AG09319 (cell line): ENCODE measurements at regions not wholly inside any gene's neighbourhood (a gene's known extent, or its start where the extent isn't known, plus 50 kb on each side); places are given as distances from the start of the nearest gene placed in this dataset.
"Not testable (repeated sequence)": the region's sequence is repeated elsewhere in the genome, so short reads cannot be mapped to it uniquely, and the experiment has no call there.

Source experiments
- DNase-seq: peaks from one replicate; pipeline ENCODE4 v3.0.0-alpha.2; 2010; ENCODE audit warnings: low read depth; ENCODE audit errors: extremely low read depth
- TF ChIP-seq, protein P1 (sequence below): IDR thresholded peaks from 2 replicates; pipeline ENCODE4 v1.5.1; 2011; ENCODE audit warnings: low read depth, mild to moderate bottlenecking, inconsistent platforms, low read length, moderate library complexity

DNA sequence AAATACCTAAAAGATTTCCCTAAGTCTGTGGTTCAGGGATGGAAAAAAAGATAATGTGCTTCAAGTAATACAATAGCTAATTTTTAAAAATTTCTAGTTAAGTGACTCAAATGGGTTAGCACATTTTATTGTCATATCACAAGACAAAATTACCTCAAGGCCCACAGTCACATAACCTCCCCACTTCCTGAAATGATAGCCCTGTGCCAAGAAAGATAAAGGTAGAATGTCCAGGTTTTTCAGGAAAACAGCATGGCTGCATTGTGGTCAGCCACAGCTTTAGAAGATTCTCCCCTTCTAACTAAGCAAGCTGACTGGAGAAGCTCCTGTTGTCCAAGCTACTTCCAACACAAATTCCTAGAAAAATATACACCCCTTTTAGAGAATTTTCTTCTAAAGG, 127.1 kb upstream of the SLC35G4 start:
- TF ChIP-seq, protein P1, sequence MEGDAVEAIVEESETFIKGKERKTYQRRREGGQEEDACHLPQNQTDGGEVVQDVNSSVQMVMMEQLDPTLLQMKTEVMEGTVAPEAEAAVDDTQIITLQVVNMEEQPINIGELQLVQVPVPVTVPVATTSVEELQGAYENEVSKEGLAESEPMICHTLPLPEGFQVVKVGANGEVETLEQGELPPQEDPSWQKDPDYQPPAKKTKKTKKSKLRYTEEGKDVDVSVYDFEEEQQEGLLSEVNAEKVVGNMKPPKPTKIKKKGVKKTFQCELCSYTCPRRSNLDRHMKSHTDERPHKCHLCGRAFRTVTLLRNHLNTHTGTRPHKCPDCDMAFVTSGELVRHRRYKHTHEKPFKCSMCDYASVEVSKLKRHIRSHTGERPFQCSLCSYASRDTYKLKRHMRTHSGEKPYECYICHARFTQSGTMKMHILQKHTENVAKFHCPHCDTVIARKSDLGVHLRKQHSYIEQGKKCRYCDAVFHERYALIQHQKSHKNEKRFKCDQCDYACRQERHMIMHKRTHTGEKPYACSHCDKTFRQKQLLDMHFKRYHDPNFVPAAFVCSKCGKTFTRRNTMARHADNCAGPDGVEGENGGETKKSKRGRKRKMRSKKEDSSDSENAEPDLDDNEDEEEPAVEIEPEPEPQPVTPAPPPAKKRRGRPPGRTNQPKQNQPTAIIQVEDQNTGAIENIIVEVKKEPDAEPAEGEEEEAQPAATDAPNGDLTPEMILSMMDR = no peak
- no peak for DNase-seq

DNA sequence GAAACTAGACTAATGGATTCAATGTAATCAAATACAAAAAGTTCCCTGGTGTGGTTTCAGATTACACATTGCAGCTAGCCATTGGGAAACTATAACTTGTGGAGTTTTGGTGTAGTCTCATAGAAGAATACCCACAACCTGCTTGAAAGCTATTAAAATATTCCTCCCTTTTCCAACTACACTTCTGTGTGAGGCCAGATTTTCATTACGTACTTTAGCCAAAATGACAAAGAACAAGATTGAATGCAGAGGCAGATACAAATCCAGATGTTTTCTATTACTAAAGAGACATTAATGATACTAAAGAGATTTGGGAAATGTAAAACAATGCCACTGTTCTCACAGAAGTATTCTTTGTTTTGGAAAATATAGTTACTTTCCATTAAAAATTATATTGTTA, 128.7 kb upstream of the SLC35G4 start:
- TF ChIP-seq, protein P1 = no peak
- no peak for DNase-seq

DNA sequence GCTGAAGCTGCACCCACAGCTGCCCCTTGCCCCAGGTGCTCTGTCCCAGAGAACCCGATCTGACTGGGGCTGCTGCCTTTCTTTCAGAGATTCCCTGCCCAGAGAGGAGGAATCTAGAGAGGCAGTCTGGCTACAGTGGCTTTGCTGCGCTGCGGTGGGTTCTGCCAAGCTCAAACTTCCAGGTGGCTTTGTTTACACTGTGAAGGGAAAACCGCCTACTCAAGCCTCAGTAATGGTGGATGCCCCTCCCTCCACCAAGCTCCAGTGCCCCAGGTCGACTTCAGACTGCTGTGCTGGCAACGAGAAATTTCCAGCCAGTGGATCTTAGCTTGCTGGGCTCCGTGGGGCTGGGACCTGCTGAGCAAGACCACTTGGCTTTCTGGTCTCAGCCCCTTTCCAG, 130.4 kb upstream of the SLC35G4 start:
- DNase-seq = not testable (repeated sequence)

DNA sequence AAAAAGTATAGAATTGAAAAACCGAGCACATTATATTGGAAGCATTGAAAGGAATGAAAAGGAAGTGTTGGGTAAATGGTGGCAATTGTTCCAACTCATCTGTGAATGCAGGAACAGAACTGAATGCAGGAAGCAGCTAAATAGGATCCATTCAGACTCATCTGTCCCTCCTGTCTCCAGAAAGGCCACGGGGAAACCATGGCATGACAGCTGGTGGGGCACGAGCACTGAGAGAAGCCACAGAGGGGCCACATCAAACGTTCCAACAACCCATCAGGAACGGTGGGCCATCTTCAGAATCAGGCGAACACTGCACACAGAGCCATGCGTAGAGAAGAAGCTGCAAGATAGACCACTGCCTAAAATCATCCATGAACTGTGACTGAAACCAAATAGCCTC, 138.5 kb upstream of the SLC35G4 start:
- TF ChIP-seq, protein P1 = no peak
- no peak for DNase-seq

DNA sequence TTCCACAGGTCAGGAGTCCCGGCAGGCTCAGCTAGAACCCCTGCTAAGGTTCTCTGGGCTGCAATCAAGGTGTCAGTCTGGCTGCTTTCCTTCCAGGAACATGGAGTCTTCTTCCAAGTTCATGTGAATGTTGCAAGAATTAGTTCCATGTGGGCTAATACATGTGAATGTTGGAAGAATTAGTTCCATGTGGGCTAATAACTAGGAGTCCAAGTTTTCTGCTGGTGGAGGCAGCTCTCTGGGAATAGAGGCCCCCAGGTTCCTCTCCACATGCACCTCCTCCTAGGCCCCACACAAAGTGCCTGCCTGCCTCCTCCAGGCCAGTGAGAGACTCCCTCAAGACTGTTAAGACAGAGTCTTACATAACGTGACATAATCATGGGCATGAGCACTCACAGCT, 140.8 kb upstream of the SLC35G4 start:
- no peak for DNase-seq
- TF ChIP-seq, protein P1 = no peak

DNA sequence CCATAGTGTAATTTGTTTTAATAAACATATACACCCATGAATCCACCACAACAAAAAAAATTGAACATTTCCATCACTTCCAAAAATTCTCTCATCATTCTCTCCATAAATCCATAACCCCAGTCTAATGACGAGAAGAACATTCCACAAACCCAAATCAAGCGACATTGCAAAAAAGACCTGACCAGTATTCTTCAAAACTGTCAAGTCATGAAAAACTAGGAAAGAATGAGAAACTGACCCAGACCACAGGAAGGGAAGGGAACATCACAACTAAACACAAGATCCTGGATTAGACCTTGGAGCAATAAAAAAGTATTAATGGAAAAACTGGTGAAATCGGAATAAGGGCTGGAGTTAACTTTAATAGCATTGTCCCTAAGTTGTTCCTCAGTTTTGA, 141.3 kb upstream of the SLC35G4 start:
- TF ChIP-seq, protein P1 = no peak
- DNase-seq = no peak

DNA sequence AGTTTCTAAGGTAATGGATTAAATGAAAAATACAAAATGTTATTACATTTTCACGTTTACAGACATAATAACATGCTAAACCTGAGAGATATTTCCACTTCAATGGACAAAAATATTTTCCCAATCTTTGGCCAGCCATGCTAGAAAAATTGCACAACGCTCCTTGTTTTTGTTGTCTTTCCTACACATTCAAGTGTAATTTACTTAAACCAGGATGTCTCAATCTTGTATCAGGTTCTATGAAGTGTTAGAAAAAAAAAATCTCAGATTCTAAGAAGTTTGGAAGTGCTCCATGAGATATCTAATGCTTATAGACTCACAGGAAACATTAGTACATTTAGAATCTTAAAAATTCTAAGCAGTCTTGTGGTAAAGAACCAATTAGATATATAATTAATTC, 141.8 kb upstream of the SLC35G4 start:
- TF ChIP-seq, protein P1 = no peak
- no peak for DNase-seq

DNA sequence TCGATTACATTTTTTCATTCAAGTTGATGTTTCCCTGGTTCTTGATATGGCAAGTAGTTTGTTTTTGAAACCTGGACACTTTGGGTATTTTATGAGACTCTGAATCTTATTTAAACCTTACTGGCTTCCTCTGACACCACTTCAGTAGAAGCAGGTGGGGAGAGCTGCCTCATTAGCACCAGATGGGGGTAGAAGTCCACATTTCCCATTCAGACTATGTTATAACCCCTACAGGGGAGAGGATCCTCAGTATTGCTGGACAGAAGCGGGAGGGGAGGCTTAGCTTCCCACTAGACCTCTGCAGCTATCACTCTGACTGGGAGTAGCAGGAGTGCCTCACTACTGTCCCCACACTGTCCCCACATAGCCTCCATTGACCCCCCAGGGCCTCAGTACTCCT, 145.3 kb upstream of the SLC35G4 start:
- DNase-seq = no peak
- TF ChIP-seq, protein P1 = no peak
